A673 (cell line): ENCODE measurements at regions not wholly inside any gene's neighbourhood (a gene's known extent, or its start where the extent isn't known, plus 50 kb on each side); places are given as distances from the start of the nearest gene placed in this dataset.

Experiments
- EZH2 ChIP-seq: fragments of 200-600 bp; sonication (generic); IDR thresholded peaks from 2 replicates; pipeline ENCODE4 v1.6.1; 2017; ENCODE audit warnings: borderline replicate concordance, low read depth, mild to moderate bottlenecking, mixed read lengths, antibody characterized with exemption, low read length; ENCODE audit not compliant: poor library complexity, severe bottlenecking
- TF ChIP-seq, protein P1 (sequence below): fragments of 300-800, 200-600 bp; sonication (generic); conservative IDR thresholded peaks from 2 replicates; pipeline ENCODE4 v1.5.1; 2017; ENCODE audit warnings: low read depth, mild to moderate bottlenecking, antibody characterized with exemption, low read length, moderate library complexity, mixed read lengths

DNA sequence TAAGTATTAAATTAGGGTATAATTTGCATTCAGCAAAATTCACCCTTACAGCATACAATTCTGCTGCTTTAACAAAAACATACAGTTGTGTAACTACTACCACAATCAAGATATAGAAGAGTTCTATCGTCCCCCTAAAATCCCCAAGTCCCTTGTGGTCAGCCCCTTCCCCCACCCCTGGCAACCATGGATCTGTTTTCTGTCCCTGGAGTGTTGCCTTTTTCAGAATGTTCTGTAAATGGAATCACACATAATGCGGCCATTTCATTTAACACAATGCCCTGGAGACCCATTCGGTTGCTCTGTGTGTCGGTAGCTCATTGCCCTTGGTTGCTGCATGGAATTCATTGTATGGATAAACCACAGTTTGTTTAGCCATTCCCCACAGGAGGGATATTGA lies 190.2 kb downstream of the IRX5 start:
- TF ChIP-seq, protein P1, sequence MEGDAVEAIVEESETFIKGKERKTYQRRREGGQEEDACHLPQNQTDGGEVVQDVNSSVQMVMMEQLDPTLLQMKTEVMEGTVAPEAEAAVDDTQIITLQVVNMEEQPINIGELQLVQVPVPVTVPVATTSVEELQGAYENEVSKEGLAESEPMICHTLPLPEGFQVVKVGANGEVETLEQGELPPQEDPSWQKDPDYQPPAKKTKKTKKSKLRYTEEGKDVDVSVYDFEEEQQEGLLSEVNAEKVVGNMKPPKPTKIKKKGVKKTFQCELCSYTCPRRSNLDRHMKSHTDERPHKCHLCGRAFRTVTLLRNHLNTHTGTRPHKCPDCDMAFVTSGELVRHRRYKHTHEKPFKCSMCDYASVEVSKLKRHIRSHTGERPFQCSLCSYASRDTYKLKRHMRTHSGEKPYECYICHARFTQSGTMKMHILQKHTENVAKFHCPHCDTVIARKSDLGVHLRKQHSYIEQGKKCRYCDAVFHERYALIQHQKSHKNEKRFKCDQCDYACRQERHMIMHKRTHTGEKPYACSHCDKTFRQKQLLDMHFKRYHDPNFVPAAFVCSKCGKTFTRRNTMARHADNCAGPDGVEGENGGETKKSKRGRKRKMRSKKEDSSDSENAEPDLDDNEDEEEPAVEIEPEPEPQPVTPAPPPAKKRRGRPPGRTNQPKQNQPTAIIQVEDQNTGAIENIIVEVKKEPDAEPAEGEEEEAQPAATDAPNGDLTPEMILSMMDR = no peak
- TF ChIP-seq EZH2 = no peak
